Ishikawa (cell line): ENCODE measurements at regions not wholly inside any gene's neighbourhood (a gene's known extent, or its start where the extent isn't known, plus 50 kb on each side); places are given as distances from the start of the nearest gene placed in this dataset.

Source experiments
- CEBPB ChIP-seq: IDR thresholded peaks from 2 replicates; pipeline ENCODE4 v1.6.1; 2012
- CREB1 ChIP-seq: IDR thresholded peaks from 2 replicates; pipeline ENCODE4 v1.6.1; 2012; ENCODE audit warnings: low read depth
- EGR1 ChIP-seq: IDR thresholded peaks from 2 replicates; pipeline ENCODE4 v1.6.1; 2012
- EP300 ChIP-seq: IDR thresholded peaks from 2 replicates; pipeline ENCODE4 v1.6.1; 2012; ENCODE audit warnings: borderline replicate concordance
- FOXM1 ChIP-seq: IDR thresholded peaks from 2 replicates; pipeline ENCODE4 v1.6.1; 2012; ENCODE audit warnings: low read depth, borderline replicate concordance
- NFIC ChIP-seq: IDR thresholded peaks from 2 replicates; pipeline ENCODE4 v1.6.1; 2012
- RAD21 ChIP-seq: IDR thresholded peaks from 2 replicates; pipeline ENCODE4 v1.6.1; 2012; ENCODE audit warnings: low read depth
- TAF1 ChIP-seq: IDR thresholded peaks from 2 replicates; pipeline ENCODE4 v1.6.1; 2012; ENCODE audit warnings: low read depth, mild to moderate bottlenecking
- TCF12 ChIP-seq: IDR thresholded peaks from 2 replicates; pipeline ENCODE4 v1.6.1; 2012; ENCODE audit warnings: low read depth
- TEAD4 ChIP-seq: IDR thresholded peaks from 2 replicates; pipeline ENCODE4 v1.6.1; 2012
- YY1 ChIP-seq: IDR thresholded peaks from 2 replicates; pipeline ENCODE4 v1.6.1; 2012; ENCODE audit warnings: low read depth
- ZBTB7A ChIP-seq: IDR thresholded peaks from 2 replicates; pipeline ENCODE4 v1.6.1; 2012; ENCODE audit warnings: low read depth
- TF ChIP-seq, protein P1 (sequence below): IDR thresholded peaks from 2 replicates; pipeline ENCODE4 v1.6.1; 2012
- TF ChIP-seq, protein P2 (sequence below): IDR thresholded peaks from 2 replicates; pipeline ENCODE4 v1.6.1; 2012
- TF ChIP-seq, protein P3 (sequence below): IDR thresholded peaks from 2 replicates; pipeline ENCODE4 v1.6.1; 2012; ENCODE audit warnings: low read depth, mild to moderate bottlenecking

DNA sequence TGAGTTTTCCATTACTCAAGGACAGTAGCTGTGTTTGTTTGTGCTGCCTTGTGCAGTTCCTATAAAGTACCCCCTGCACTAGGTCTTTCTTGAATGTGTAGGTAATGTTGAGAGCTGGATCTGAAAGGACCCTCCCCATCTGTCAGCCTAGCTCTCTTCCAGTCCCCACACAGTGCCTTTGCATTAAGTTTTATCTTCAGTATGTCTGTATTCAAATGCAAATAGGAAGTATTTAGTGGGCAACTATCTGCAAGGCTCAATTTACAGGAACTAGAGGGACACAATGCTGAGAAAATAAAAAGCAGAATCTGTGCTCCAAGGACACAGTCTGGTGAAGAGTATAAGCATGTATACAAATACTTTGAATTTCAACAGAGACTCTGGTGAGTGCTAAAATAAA, 558.5 kb downstream of the RFC3 start:
- TF ChIP-seq, protein P1, sequence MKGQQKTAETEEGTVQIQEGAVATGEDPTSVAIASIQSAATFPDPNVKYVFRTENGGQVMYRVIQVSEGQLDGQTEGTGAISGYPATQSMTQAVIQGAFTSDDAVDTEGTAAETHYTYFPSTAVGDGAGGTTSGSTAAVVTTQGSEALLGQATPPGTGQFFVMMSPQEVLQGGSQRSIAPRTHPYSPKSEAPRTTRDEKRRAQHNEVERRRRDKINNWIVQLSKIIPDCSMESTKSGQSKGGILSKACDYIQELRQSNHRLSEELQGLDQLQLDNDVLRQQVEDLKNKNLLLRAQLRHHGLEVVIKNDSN, result no peak
- TF ChIP-seq CREB1 (no peak), TEAD4 (no peak), TCF12 (no peak), ZBTB7A (no peak), TAF1 (no peak), EGR1 (no peak), YY1 (no peak), FOXM1 (no peak), RAD21 (no peak), EP300 (no peak), CEBPB (no peak), NFIC (no peak)
- TF ChIP-seq, protein P2, sequence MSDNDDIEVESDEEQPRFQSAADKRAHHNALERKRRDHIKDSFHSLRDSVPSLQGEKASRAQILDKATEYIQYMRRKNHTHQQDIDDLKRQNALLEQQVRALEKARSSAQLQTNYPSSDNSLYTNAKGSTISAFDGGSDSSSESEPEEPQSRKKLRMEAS, result no peak
- TF ChIP-seq, protein P3, sequence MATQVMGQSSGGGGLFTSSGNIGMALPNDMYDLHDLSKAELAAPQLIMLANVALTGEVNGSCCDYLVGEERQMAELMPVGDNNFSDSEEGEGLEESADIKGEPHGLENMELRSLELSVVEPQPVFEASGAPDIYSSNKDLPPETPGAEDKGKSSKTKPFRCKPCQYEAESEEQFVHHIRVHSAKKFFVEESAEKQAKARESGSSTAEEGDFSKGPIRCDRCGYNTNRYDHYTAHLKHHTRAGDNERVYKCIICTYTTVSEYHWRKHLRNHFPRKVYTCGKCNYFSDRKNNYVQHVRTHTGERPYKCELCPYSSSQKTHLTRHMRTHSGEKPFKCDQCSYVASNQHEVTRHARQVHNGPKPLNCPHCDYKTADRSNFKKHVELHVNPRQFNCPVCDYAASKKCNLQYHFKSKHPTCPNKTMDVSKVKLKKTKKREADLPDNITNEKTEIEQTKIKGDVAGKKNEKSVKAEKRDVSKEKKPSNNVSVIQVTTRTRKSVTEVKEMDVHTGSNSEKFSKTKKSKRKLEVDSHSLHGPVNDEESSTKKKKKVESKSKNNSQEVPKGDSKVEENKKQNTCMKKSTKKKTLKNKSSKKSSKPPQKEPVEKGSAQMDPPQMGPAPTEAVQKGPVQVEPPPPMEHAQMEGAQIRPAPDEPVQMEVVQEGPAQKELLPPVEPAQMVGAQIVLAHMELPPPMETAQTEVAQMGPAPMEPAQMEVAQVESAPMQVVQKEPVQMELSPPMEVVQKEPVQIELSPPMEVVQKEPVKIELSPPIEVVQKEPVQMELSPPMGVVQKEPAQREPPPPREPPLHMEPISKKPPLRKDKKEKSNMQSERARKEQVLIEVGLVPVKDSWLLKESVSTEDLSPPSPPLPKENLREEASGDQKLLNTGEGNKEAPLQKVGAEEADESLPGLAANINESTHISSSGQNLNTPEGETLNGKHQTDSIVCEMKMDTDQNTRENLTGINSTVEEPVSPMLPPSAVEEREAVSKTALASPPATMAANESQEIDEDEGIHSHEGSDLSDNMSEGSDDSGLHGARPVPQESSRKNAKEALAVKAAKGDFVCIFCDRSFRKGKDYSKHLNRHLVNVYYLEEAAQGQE, result no peak

DNA sequence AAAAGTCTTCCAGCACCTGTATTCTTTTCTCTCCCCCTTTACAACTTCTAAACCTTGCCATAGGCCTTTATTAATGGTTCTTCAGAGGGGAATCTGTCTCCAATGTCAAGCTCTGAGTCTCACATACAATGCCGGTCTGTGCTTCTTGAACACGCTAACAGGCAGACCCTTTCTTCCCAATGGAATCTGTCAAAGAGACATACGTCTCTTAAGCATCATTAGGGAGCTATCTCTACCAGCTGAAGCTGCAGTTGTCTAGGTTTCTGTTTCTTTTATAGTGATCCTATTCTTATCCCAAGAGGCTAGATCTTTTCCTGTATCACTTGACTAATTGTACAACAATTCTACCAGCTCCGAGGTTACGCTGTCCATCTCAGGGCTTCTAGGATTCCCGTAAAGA, 560.8 kb upstream of the NBEA start:
- TF ChIP-seq RAD21 (no peak), NFIC (no peak), EP300 (no peak), EGR1 (no peak)

DNA sequence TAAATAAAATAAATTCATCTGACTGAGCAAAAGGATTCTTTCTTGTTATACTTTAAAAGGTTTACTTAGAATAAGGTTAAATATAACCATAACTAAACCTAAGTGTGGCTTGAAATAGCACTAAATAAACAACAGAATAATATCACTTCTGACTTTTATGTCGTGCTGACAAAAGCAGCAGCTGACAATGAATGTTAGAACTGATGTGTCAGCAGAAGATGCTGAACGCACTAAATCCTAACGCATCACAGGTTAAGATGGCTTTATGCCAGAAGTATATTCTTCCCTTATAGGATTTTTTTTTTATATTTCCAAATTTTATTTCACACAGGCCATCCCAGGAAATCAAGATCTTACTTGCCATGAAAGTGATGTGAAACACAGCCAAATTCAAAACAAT, 558.3 kb upstream of the NBEA start:
- no peak for TF ChIP-seq TAF1
- TF ChIP-seq, protein P1, result no peak
- TF ChIP-seq, protein P2, result no peak
- TF ChIP-seq CREB1, result no peak

DNA sequence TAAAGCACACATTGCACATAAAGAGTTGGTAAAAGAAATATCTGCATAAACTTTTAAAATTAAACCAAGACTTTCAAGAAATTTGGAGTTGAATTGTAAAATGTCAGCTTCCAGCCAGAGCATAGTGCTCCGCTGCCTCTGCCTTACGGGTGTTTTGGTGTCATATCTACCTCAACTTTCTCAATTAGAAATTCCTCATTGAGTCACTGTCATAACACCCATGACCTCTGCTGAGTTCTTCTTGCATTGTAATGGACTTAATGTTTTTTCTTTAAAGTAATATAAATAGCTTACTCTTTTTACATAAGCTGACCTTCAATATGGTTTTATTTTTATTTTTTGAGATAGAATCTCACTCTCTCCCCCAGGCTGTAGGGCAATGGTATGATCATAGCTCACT, 551.0 kb upstream of the NBEA start:
- no peak for TF ChIP-seq YY1
- TF ChIP-seq CEBPB, result no peak

DNA sequence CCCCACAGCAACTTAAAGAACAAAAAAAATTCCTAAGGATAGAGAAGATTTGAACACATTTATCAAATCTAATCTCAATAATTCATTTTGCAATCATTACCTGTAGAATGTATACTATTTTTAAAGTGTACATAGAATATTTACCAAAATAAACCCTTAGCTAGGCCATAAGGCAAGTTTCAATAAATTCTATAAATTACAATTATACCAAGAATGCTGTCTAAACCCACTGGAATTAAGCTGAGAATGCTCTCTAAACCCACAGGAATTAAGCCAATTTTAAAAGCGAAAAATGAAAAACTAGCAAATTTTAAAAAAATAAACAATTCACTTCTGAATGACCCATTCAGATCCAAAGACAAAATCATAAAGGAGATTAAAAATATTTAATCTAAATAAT, 540.4 kb upstream of the NBEA start:
- TF ChIP-seq CREB1 (no peak), TEAD4 (no peak), YY1 (no peak), EGR1 (no peak), TAF1 (no peak), FOXM1 (no peak), EP300 (no peak), TCF12 (no peak), RAD21 (no peak)
- TF ChIP-seq, protein P1, result no peak
- TF ChIP-seq, protein P3, result no peak

DNA sequence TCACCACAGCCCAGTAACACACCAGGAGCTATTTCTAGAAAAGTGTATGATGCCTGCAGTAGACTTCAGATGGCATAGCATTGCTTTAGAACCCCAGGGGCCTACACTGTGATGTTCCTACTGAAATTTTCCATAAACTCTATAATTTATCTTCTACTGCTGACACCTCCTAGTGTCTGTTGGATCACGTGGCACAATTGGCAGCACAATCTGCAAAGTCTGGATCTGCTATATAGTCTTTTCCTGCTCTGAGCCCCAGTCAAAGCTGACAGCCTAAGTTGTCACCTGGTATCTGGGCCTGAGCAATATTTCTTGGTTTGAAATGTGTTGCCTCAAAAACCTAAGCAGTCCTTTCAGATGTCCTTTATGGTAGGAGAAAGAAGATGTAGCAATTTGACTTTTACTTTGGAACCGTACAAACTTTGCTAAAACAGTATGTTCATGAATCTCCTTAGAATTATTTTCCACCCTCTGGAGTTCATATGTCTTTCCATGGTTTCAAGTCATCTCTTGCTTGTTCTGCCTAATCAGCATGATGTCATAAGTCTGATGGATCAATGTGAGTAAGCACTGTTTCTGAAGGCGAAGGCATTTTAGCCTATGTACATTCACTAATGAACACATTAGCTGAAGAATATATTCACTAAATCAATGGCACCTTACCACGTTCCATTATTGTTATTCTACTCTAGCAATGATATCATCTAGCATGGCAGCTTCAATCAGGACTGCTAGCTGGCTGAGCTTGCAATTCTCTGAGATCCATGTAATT, 536.5 kb upstream of the NBEA start:
- TF ChIP-seq, protein P1, result no peak
- TF ChIP-seq CREB1 (no peak), YY1 (no peak), NFIC (no peak), ZBTB7A (no peak), EGR1 (no peak), TAF1 (no peak), RAD21 (no peak), TEAD4 (no peak), CEBPB (no peak), TCF12 (no peak), FOXM1 (no peak), EP300 (no peak)
- TF ChIP-seq, protein P3, result no peak
- TF ChIP-seq, protein P2, result no peak
